ENCODE measurements at regions not wholly inside any gene's neighbourhood (a gene's known extent, or its start where the extent isn't known, plus 50 kb on each side); places are given as distances from the start of the nearest gene placed in this dataset.

DNA sequence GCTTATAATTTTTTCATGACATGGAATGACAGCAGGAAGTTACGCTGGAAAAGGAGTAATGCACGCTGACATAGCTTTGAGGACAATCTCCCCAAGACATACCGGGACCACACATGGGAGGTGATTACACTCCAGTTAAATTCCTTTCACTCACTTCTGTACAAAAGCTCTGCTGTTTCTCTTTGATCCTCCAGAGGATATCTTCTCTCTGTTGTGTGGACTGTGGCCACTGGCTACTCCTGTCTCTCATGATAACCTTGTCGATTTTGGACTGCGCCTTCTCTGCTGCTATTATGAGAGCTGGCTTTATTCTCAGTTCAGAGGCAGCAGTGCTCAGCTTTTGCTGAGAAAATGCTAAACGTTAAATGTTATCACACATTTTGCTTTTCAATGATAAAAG, 464.6 kb downstream of the FGF9 start:
- H3K4me3 ChIP-seq (ENCODE audit: low read depth, low read length), result no peak overlapping the region
- no peak for TF ChIP-seq CTCF (IDR thresholded peaks at IDR 0.05; ENCODE audit: low read depth, low read length)

DNA sequence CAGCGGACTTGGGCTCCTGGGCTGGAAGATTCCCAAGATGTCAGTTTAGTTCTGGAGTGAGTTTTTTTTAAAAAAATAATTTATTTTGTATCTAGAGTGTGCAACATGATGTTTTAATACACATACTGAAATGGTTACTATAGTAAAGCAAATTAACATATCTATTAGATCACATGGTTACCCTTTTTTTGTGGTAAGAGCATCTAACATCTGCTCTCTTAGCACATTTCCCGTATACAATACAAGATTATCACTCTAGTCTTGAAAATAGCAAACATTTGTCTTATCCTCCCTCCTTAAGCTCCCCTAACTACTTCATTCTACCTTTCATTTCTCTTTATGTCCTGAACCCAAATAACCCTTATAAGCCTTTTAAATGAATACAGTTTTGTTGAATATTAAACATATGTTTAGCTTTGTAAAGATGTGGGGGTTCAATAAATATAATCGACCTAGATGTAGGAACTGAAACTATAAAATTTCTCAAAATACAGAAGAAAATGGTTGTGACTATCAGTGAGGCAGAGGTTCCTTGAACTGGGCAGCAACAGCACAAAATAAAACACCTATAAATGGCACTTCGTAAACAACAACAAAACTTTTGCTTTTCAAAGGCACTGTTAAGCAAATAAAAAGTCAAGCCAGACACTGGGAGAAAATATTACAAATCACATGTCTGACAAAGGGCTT, 466.6 kb downstream of the FGF9 start:
- H3K4me3 ChIP-seq (ENCODE audit: low read depth, low read length), result no peak overlapping the region
- no peak for TF ChIP-seq CTCF (IDR thresholded peaks at IDR 0.05; ENCODE audit: low read depth, low read length)

GRCh38 chr13:22138947-22139346, 468.1 kb downstream of the FGF9 start:
- no peak overlapping the region for H3K4me3 ChIP-seq (ENCODE audit: low read depth, low read length)
- TF ChIP-seq CTCF (IDR thresholded peaks at IDR 0.05; ENCODE audit: low read depth, low read length), result no peak

DNA sequence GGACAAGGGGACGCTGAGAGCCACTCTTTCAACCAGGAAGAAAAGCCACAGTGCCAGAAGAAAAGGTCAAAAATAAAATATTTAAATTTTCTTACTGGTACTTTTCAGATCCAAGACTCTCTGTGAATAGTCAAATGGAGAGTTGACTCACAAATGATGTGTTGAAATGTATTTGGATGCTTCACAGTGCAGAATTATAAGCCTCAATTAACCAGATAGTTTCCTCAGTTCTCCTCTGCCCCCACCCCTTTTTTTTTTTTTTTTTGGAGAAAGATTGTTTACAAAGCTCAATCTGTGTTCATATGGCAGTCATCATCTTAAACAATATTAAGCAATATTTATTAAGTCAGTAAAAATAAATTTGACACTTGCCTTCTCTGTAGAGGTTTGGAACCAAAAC, 470.8 kb downstream of the FGF9 start:
- no peak for TF ChIP-seq CTCF (IDR thresholded peaks at IDR 0.05; ENCODE audit: low read depth, low read length)
- H3K4me3 ChIP-seq (ENCODE audit: low read depth, low read length), result no peak overlapping the region

GRCh38 chr13:22143671-22144070, 472.8 kb downstream of the FGF9 start:
- H3K4me3 ChIP-seq (ENCODE audit: low read depth, low read length), result no peak overlapping the region
- no peak for TF ChIP-seq CTCF (IDR thresholded peaks at IDR 0.05; ENCODE audit: low read depth, low read length)

- no peak overlapping the region for H3K4me3 ChIP-seq (ENCODE audit: low read depth, low read length)
- no peak for TF ChIP-seq CTCF (IDR thresholded peaks at IDR 0.05; ENCODE audit: low read depth, low read length)
These were observed 473.9 kb downstream of the FGF9 start for GRCh38 chr13:22144806-22145205.

DNA sequence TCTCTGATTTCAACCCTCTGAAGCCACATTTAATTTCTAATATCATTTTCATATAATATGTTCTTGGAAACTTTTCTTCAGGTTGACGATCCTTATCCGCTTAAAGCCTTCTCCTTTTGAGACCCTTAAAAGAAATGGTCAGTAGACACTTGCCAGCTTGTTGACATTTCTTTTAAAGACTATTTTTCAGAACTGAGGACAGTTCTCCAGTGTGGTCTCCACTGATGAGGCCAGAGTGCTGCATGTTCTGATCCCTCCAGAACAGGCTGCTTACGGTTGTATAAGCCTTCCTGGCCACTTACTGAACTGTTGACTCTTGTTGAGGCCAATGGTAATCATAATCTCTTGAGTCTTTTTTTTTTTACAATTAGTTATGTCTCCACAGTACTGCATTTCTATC, 477.3 kb downstream of the FGF9 start:
- H3K4me3 ChIP-seq (ENCODE audit: low read depth, low read length), result no peak overlapping the region
- TF ChIP-seq CTCF (IDR thresholded peaks at IDR 0.05; ENCODE audit: low read depth, low read length), result no peak

All from WI38 (cell line).